ENCODE measurements at regions not wholly inside any gene's neighbourhood (a gene's known extent, or its start where the extent isn't known, plus 50 kb on each side); places are given as distances from the start of the nearest gene placed in this dataset.

DNA sequence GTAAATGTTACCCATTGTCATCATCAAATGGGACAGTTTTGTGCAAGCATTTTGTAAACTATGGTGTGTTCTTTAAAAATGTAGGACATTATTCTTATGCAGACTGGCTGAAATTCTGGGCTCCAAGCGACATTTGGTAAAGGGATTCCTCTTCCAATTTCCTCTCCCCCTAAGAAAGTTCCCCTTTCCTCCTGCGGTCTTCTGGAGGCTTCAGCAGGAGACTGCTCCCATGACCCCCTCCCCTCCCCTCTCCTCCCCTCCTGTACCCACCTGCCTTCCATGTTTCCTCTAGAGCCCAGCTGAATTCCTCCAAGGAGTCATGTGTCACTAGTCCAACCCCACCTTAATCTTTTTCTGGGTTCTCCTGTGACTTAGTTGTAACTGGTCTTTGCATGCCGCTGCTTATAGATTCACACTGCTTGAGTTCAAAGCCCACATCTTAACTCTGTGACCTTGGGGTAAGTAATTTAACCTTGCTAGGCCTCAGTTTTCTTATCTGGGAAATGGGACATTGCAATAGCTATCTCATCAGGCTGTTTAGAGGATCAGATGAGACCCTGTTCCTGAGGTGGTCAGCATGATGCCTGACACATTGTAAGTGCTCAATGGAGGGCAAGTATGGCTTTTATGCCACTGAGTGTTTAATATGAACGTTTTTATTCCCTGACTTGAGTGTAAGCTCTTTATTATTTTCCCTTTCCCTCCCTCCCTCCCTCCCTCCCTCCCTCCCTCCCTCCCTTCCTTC, 69.9 kb upstream of the WDR26 start:
- TF ChIP-seq, protein P1, sequence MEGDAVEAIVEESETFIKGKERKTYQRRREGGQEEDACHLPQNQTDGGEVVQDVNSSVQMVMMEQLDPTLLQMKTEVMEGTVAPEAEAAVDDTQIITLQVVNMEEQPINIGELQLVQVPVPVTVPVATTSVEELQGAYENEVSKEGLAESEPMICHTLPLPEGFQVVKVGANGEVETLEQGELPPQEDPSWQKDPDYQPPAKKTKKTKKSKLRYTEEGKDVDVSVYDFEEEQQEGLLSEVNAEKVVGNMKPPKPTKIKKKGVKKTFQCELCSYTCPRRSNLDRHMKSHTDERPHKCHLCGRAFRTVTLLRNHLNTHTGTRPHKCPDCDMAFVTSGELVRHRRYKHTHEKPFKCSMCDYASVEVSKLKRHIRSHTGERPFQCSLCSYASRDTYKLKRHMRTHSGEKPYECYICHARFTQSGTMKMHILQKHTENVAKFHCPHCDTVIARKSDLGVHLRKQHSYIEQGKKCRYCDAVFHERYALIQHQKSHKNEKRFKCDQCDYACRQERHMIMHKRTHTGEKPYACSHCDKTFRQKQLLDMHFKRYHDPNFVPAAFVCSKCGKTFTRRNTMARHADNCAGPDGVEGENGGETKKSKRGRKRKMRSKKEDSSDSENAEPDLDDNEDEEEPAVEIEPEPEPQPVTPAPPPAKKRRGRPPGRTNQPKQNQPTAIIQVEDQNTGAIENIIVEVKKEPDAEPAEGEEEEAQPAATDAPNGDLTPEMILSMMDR (IDR thresholded peaks at IDR 0.05 in 2 of 3, conservative IDR thresholded peaks at IDR 0.05 in 1 of 3; ENCODE audit: borderline replicate concordance in 1 of 3, insufficient read depth in 1 of 3, low read depth in 2 of 3, low read length in 2 of 3): no peak
- TF ChIP-seq TCF7L2 (IDR thresholded peaks at IDR 0.05; ENCODE audit: borderline replicate concordance, extremely low read depth, insufficient read depth, insufficient read length) (no peak), EZH2 (IDR thresholded peaks at IDR 0.05) (no peak), ZNF274 (IDR thresholded peaks at IDR 0.05; ENCODE audit: low read depth, low read length) (no peak), EZH2phosphoT487 (IDR thresholded peaks at IDR 0.05; ENCODE audit: borderline replicate concordance) (no peak), POLR2A (IDR thresholded peaks at IDR 0.05; ENCODE audit: borderline replicate concordance, extremely low read depth, insufficient read depth, insufficient read length) (no peak), POLR2AphosphoS5 (IDR thresholded peaks at IDR 0.05; ENCODE audit: low read depth, low read length) (no peak), EGR1 (IDR thresholded peaks at IDR 0.05; ENCODE audit: low read depth) (no peak), SIN3A (IDR thresholded peaks at IDR 0.05; ENCODE audit: low read depth) (no peak), CEBPB (IDR thresholded peaks at IDR 0.05; ENCODE audit: low read depth) (no peak)
- TF ChIP-seq, protein P2, sequence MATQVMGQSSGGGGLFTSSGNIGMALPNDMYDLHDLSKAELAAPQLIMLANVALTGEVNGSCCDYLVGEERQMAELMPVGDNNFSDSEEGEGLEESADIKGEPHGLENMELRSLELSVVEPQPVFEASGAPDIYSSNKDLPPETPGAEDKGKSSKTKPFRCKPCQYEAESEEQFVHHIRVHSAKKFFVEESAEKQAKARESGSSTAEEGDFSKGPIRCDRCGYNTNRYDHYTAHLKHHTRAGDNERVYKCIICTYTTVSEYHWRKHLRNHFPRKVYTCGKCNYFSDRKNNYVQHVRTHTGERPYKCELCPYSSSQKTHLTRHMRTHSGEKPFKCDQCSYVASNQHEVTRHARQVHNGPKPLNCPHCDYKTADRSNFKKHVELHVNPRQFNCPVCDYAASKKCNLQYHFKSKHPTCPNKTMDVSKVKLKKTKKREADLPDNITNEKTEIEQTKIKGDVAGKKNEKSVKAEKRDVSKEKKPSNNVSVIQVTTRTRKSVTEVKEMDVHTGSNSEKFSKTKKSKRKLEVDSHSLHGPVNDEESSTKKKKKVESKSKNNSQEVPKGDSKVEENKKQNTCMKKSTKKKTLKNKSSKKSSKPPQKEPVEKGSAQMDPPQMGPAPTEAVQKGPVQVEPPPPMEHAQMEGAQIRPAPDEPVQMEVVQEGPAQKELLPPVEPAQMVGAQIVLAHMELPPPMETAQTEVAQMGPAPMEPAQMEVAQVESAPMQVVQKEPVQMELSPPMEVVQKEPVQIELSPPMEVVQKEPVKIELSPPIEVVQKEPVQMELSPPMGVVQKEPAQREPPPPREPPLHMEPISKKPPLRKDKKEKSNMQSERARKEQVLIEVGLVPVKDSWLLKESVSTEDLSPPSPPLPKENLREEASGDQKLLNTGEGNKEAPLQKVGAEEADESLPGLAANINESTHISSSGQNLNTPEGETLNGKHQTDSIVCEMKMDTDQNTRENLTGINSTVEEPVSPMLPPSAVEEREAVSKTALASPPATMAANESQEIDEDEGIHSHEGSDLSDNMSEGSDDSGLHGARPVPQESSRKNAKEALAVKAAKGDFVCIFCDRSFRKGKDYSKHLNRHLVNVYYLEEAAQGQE (IDR thresholded peaks at IDR 0.05; ENCODE audit: low read depth): no peak
- TF ChIP-seq, protein P3, sequence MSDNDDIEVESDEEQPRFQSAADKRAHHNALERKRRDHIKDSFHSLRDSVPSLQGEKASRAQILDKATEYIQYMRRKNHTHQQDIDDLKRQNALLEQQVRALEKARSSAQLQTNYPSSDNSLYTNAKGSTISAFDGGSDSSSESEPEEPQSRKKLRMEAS (IDR thresholded peaks at IDR 0.05): no peak
